ENCODE measurements at regions not wholly inside any gene's neighbourhood (a gene's known extent, or its start where the extent isn't known, plus 50 kb on each side); places are given as distances from the start of the nearest gene placed in this dataset.
"Not testable (repeated sequence)": the region's sequence is repeated elsewhere in the genome, so short reads cannot be mapped to it uniquely, and the experiment has no call there.

DNA sequence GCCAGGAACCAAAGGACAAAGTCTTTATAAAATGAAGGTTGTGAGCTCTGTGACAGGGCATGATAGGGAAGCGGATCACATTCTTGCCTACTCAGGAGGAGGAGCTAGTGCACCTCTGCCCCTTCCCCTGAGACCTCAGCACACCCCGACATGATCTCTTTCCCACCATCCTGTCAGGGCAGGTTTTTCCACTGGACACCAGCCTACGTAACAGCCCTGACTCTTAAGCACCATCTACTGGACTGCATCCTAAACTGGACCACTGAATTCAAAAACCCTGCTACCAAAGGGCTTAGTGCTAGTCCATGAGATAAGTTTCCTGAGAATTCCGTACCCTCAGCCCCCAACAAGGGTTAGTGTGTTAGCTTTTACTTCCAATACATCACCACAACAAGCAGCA lies 166.4 kb downstream of the FAM72C start:
- not testable (repeated sequence) for H3K9me3 Mint-ChIP-seq, H3K4me3 Mint-ChIP-seq, H3K27me3 Mint-ChIP-seq, H3K36me3 Mint-ChIP-seq, H3K27ac Mint-ChIP-seq, H3K4me1 Mint-ChIP-seq

DNA sequence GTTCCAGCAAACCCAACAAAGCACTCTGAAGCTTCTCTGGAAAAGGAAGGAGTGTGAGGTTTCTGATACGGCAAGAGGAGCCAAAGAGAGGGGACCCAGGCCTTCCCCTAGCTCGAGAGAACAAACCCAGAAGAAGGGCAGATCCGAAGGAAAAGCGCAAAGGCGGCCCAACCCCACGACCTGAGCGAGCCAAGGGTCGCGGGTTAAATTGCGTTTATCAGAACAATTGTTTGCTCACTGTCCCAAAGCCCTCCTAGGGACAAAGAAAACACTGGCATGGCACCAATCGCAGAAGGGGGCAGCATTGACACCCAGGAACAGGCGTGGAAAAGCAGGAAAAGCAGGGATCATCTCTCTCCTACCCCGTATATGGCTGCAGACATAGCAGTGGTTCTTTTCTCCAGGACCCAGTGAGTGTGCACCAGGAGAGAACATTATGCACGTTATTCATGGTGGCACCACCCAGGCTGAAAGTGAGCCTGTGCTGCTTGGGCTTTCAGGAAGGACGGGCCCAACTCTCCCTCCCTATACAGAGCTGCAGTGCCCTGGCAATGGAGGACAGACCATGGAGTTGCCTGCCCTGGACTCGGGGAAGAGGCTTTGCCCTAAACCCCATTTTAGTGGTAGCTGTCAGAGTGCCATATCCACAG lies 167.0 kb downstream of the FAM72C start:
- H3K4me3 Mint-ChIP-seq = peak overlapping the region in 1 of 4 donors; percentile 55
- H3K9me3 Mint-ChIP-seq, H3K4me1 Mint-ChIP-seq, H3K36me3 Mint-ChIP-seq, H3K27me3 Mint-ChIP-seq, H3K27ac Mint-ChIP-seq: not testable (repeated sequence)

DNA sequence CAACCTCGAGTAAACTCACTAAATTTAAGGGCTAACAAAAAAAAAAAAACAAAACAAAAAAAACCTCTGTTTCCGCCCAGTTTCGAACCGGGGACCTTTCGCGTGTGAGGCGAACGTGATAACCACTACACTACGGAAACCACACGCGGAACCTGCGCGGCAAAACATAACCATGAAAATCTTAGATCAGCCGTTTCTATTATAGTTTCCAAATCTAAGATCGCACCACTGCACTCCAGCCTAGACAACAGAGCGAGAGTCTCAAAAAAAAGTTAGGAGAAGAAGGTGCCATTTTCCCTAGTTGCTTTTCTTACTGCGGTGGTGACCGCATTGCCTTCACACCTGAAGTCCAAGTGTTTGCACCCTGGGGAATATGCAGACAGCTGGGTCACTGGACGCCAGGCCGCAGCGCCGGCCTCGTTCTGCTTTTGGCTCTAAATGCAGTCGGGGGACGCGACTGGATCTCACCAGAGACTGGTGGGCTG lies 167.8 kb downstream of the FAM72C start:
- not testable (repeated sequence) for H3K27me3 Mint-ChIP-seq, H3K4me1 Mint-ChIP-seq, H3K36me3 Mint-ChIP-seq, H3K9me3 Mint-ChIP-seq
- Mint-ChIP-seq H3K27ac (peak overlapping the region; percentile 53 to 90 (median 83)), H3K4me3 (peak overlapping the region; percentile 82 to 92 (median 86))

DNA sequence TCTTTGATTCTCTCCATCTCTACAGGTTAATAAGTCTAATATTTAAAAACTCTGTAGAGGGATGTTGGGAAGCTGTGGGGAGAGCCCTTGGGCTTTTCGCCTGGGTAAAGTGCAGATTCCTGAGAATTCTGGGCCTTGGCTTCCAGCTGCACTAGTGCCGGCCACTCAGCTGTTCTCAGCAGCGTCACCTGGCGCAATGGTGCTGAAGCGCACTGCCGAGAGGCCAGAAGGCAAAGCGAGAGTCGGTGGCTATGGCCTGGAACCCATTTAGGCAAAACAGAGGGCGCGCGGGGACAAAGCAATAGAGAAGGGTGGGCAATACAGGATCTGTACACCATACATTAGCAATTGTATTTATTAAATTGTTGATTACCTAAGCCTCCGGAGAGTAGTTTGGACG lies 168.7 kb downstream of the FAM72C start:
- not testable (repeated sequence) for H3K4me3 Mint-ChIP-seq, H3K36me3 Mint-ChIP-seq, H3K27me3 Mint-ChIP-seq, H3K4me1 Mint-ChIP-seq, H3K9me3 Mint-ChIP-seq, H3K27ac Mint-ChIP-seq

DNA sequence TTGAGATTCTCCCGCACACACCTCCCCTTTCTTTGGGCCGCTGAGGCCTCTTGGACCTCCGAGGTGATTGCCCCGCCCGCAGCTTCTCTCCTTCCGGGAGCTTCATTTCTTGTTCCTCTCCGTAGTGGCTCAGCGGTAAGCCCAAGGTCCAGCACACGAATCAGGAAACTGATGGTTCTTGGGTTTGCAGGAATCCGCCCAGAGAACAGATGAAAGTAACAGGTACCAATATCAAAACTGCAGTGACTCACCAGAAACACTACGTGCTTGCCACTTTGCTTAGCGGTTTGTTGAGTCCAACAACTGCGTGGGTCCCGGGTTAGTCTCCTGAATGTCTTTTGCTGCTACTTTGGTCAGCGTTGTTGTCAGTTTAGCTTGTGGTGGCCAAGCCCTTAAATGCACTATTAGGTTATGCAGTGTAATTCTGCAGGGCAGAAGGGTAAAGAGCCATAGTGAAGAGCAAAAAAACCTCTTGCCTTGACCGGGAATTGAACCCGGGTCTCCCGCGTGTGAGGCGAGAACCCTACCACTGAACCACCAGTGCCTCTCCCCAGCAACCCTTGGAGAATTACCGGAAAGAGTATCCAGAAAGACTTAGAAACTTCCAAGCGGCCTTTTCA lies 172.1 kb downstream of the FAM72C start:
- H3K9me3 Mint-ChIP-seq, H3K4me1 Mint-ChIP-seq, H3K27me3 Mint-ChIP-seq, H3K4me3 Mint-ChIP-seq, H3K27ac Mint-ChIP-seq, H3K36me3 Mint-ChIP-seq: not testable (repeated sequence)

DNA sequence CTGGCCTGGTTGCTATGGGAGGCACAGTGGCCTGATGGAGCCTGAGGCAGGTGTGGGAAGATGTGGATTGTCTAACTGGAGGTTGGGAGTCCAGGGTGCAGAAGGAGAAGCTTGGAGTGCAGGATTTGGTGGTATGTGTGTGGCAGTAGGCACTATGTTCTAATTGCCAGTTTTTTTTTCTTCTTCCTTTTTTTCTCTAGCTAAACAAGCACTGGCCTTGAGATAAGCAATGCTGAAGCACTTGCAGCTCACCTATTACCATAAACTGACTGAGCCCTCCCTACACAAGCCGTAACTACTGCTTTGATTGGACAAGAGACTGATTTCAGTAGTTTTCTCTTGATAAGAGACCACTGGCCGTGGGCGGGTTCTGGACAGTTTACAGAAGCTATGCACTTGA lies 175.4 kb downstream of the FAM72C start:
- not testable (repeated sequence) for H3K4me1 Mint-ChIP-seq, H3K27me3 Mint-ChIP-seq, H3K9me3 Mint-ChIP-seq, H3K27ac Mint-ChIP-seq, H3K4me3 Mint-ChIP-seq, H3K36me3 Mint-ChIP-seq

DNA sequence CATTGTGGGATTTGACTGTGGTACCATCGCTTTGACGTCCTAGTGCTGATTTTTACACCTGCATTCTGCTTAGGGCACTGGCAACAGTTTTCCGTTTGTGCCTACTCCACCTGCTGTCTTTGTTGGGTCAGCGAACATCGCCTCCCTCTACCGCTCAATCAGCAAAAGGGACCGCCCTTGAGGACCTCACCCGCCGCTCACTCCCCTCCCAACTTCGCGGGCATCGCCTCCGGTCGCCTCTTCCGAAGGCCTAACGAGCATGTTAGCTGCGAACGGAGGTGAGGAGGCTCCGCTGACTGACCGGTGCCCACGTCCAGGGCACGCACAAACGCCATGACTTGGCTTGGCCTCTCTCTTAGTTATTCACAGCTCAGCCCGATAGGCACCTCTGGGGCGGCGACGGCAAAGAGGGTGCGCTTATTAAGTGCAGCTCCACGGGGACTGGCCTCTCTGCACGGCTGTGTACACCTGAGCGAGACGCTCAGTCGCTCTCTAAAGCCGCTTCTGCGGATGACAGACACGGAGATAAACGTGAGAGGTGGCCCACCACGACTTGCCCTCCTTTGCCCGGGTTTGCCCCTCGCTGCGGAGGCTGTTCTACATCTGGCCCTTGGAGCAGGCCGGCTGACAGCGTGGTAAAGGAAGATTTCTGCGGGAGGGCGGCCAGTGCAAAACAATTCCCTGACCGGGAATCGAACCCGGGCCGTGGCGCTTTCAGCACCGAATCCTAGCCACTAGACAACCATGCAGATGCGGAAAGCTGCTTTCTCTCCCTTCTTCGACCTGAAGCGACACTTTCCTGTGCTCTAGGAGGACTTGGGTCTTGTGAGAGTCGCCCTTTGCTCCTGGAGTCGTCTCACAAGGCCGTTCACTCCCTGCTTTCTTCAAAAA lies 179.5 kb downstream of the FAM72C start:
- H3K27ac Mint-ChIP-seq, H3K4me3 Mint-ChIP-seq, H3K27me3 Mint-ChIP-seq, H3K36me3 Mint-ChIP-seq, H3K4me1 Mint-ChIP-seq, H3K9me3 Mint-ChIP-seq: not testable (repeated sequence)

DNA sequence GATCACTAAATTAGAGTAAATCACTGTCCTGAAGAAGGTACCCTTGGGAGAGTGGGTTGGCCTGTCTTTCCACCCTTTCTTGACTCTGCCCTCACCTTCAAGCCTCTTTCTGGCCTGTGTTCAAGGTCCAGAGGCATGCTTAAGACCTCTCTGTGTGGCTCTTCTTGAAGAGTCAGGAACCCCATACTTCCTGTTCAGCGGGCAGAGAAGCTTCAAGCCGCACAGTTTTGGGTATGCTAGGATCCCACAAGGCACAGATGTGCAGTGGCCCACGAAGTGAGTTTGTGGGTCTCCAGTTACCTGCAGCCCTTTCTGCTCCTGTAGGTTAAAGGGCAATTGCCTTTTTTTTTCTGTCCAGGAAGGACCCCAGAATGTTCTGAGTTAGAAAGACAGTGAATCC lies 185.4 kb downstream of the FAM72C start:
- H3K4me3 Mint-ChIP-seq, H3K4me1 Mint-ChIP-seq, H3K27me3 Mint-ChIP-seq, H3K27ac Mint-ChIP-seq, H3K9me3 Mint-ChIP-seq, H3K36me3 Mint-ChIP-seq: not testable (repeated sequence)

DNA sequence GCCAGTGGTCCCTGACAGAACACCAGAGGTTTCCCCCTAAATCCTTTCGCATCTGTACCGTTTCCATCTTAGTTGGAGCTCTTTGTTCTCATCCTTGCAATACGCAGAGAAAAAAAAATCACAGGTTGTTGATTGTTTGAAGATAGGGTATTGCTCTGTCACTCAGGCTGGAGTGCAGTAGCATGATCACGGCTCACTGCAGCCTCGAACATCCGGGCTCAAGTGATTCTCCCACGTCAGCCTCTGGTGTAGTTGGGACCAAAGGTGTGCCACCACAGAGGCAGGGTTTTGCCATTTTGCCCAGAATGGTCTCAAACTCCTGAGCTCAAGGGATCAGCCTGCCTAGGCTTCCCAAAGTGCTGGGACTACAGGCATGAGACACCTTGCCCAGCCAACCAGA lies 185.9 kb downstream of the FAM72C start:
- H3K27ac Mint-ChIP-seq, H3K27me3 Mint-ChIP-seq, H3K4me3 Mint-ChIP-seq, H3K4me1 Mint-ChIP-seq, H3K9me3 Mint-ChIP-seq, H3K36me3 Mint-ChIP-seq: not testable (repeated sequence)

DNA sequence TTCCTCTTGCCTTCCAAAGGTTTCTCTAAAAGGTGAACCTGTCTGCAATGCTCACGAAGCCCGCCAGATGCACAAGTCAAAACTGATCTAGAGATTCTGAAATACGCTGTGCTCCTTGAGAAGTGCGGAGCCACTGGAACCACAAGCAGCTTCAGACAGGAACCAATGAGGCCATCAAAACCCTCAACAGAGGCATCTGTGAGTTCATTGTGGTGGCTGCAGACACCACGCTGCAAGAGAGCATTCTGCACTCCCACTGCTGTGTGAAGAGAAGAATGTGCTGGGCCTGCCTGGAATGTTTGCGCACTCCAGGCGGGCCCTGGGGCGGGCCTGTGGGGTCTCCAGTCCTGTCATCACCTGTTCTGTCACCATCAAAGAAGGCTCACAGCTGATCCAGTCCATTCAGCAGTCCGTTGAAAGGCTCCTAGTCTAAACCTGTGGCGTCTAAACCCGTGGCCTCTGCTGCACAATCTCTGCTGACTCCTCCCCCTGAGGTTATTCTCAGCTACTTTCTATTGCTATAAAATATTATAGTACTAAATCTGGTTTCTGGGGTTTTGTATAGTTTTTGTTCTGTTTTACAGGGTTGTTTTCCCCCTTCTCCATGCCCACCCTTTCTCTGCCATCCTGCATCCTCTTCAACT lies 187.4 kb downstream of the FAM72C start:
- not testable (repeated sequence) for H3K36me3 Mint-ChIP-seq, H3K9me3 Mint-ChIP-seq, H3K4me1 Mint-ChIP-seq, H3K27ac Mint-ChIP-seq, H3K27me3 Mint-ChIP-seq, H3K4me3 Mint-ChIP-seq

DNA sequence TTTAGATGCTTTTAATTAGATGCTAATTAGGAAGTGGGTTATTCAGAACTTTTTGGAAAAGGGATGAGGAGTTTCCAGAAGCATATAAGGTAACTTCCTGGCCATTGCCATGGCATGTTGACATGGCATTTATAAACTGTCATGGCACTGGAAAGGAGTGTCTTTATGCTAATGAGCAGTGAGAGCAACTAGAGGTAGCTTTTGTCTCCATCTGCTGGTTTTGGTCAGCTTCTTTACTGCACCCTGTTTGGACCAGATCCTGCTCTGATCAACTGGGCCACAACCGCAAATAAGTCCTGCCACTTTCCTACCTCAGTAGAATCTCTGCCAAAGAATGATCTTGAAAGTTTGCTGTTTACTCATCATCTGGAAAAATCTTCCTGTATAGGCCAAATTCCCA lies 193.6 kb downstream of the FAM72C start:
- H3K27me3 Mint-ChIP-seq, H3K4me1 Mint-ChIP-seq, H3K9me3 Mint-ChIP-seq, H3K27ac Mint-ChIP-seq, H3K36me3 Mint-ChIP-seq, H3K4me3 Mint-ChIP-seq: not testable (repeated sequence)

DNA sequence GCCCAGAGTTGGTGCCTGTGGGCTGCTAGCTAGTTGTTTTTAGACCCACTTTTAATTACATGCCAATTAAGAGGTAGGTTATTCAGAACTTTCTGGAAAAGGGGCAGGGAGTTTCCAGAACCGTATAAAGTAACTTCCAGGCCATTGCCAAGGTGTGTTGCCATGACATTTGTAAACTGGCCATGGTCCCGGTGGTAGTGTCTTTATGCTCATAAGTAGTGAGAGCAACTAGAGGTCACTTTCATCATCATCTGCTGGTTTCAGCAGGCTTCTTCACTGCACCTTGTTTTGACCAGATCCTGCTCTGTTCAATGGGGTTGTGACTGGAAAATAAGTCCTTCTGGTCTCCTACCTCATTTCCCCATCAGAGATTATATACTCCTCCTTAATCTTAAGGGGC lies 207.0 kb downstream of the FAM72C start:
- H3K27me3 Mint-ChIP-seq, H3K27ac Mint-ChIP-seq, H3K4me3 Mint-ChIP-seq, H3K9me3 Mint-ChIP-seq, H3K36me3 Mint-ChIP-seq, H3K4me1 Mint-ChIP-seq: not testable (repeated sequence)

DNA sequence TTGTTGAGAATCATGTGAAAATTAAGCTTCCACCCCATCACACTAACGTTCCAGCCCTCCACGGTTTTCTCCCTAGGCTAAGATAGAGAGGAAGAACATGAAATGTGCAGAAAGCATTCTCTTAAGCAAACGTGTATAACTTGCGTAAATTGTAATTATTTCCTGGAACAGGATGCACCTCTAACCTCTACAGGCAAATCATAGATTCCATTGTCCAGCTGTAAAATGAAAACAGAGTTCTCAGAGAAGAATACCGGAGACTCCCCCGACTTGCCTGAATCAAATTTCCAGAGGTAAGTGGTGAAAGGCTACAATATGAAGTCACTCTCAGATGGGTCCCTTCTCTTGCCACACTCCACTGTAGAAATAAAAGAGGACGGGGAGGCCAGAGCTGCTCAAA lies 211.4 kb downstream of the FAM72C start:
- not testable (repeated sequence) for H3K27ac Mint-ChIP-seq, H3K4me1 Mint-ChIP-seq, H3K4me3 Mint-ChIP-seq, H3K36me3 Mint-ChIP-seq, H3K27me3 Mint-ChIP-seq, H3K9me3 Mint-ChIP-seq

DNA sequence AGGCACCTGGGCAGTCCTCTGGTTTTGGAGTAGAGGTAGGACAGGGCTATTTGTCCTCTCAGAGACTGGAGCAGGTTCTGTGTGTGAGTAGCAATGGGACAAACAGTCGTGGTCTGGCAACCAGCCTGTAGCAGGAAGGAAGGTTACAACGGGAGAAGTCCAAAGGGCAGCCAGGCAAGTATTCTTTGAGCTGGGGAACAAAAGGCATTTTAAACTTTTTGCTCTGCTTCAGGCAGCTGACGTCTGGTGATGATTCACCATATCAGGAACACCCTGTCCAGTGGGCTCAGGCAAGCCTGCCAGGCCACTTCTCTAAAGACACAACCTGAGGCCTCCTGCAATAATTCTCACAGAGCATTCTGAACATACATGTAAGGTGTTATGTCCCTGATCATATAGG lies 215.8 kb downstream of the FAM72C start:
- H3K4me1 Mint-ChIP-seq, H3K4me3 Mint-ChIP-seq, H3K9me3 Mint-ChIP-seq, H3K36me3 Mint-ChIP-seq, H3K27me3 Mint-ChIP-seq, H3K27ac Mint-ChIP-seq: not testable (repeated sequence)

DNA sequence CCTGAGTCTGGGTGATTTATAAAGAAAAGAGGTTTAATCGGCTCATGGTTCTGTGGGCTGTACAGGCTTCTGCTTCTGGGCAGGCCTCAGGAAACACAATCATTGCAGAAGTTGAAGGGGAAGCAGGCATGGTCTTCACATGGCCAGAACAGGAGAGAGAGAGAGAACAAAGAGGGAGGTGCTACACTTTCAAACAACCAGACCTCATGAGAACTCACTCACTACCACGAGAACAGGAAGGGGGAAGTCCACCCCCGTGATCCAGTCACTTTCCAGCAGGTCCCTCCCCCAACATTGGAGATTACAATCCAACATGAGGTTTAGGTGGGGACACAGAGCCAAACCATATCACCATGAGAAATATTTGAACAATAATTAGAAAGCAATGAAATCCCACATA lies 222.9 kb downstream of the FAM72C start:
- peaks cover 2% of the 10 kb centered on the region for H3K27me3 Mint-ChIP-seq
- H3K9me3 Mint-ChIP-seq = peaks cover 0 to 6% (median 3%) of the 10 kb centered on the region in 3 donors
- H3K27ac Mint-ChIP-seq = no peak overlapping the region
- H3K4me1 Mint-ChIP-seq = no peaks in the 10 kb centered on the region
- H3K4me3 Mint-ChIP-seq = no peak overlapping the region
- peaks cover 1% of the 10 kb centered on the region for H3K36me3 Mint-ChIP-seq

DNA sequence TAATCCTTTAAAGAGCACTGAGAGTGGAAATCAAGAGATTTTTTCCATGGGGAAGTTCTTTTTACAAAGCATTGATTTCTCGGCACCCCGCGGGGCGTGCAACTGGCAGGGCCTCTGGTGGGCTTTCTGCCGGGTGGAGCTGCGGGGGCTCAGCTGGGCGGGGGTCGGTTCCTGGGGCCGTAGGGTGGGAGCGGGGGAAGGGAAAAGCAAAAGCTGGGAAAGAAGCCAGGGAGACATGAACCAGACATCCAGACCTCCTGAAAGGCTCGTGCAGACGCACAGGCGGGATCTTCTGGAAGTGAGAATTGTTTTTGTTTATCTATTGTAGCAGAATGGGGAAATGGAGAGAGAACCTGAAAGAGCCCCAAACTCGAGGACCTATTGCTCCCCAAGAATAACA lies 235.2 kb downstream of the FAM72C start:
- H3K9me3 Mint-ChIP-seq = no peaks in the 10 kb centered on the region
- H3K27me3 Mint-ChIP-seq = peaks cover 16% of the 10 kb centered on the region
- H3K4me1 Mint-ChIP-seq = no peaks in the 10 kb centered on the region
- H3K36me3 Mint-ChIP-seq = peaks cover 6% of the 10 kb centered on the region
- H3K27ac Mint-ChIP-seq = no peak overlapping the region
- H3K4me3 Mint-ChIP-seq = no peak overlapping the region

Measured in IgD-negative memory B cell (primary cell).